WI38 (cell line): ENCODE measurements at regions not wholly inside any gene's neighbourhood (a gene's known extent, or its start where the extent isn't known, plus 50 kb on each side); places are given as distances from the start of the nearest gene placed in this dataset.

ENCODE experiments used
- H3K4me3 ChIP-seq: 2 replicates; pipeline ENCODE4 v1.5.1; 2011; ENCODE audit warnings: low read depth, mild to moderate bottlenecking, control low read depth, low read length
- TF ChIP-seq, protein P1 (sequence below): IDR thresholded peaks from 2 replicates; pipeline ENCODE4 v1.5.1; 2012; ENCODE audit warnings: low read depth, mild to moderate bottlenecking, control low read depth, low read length

DNA sequence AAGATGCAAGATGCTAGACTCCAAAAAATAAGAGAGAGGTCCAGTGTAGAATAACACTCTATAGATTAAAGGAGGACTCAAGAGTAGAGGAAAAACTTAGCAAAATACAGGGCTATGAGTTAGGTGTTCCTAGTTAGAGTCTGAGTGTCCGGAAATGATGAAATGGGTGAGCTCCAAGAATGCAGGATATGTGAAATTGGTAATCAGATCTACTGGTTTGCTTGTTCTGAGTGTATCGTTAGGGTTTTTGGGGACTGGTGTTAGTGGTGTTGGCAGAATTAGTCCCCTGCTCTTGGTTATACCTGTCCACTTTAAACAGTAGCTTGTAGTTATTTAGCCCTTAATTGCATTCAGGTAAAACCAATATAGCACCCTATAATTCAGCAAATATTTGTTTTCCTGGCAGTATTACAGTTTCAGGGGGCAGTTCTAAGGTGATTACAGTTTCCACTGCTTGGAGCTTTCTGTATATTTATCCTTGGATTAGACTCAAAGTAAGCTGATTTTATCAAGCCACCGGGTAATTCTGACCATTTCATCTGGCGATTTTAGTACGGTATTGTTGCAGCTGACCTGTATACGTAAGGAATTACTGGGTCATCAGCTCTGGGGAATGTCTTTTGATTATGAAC, 332.7 kb downstream of the CHRM3 start:
- no peak overlapping the region for H3K4me3 ChIP-seq

DNA sequence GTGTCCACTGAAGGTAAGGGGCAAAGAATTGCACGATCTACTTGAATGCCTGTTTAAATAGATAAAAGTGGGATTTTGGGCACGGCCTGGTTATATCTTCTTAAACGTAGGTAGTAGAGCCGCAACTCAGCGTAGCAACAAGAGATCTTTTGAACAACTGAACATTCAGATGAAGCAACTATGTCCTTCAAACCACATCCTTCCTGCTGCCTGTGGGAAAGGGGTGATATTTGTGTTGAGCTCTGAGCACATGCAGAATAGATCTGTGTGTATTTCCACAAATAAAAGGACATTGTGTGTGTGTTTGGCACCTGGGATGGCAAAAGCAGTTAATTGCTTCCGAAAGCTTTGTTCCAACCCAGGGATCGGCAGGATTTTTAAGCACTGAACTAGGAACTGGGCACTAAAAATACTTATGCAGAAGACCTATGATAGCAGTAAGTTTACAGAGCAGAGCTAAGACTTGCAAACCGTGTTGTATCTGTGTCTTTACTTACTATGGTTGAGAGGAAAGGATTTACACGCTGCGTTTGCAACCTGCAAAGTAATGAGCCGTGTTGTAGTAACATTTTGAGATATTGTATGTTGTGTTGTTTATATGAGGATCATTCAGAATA, 333.4 kb downstream of the CHRM3 start:
- H3K4me3 ChIP-seq, result no peak overlapping the region
- TF ChIP-seq, protein P1, sequence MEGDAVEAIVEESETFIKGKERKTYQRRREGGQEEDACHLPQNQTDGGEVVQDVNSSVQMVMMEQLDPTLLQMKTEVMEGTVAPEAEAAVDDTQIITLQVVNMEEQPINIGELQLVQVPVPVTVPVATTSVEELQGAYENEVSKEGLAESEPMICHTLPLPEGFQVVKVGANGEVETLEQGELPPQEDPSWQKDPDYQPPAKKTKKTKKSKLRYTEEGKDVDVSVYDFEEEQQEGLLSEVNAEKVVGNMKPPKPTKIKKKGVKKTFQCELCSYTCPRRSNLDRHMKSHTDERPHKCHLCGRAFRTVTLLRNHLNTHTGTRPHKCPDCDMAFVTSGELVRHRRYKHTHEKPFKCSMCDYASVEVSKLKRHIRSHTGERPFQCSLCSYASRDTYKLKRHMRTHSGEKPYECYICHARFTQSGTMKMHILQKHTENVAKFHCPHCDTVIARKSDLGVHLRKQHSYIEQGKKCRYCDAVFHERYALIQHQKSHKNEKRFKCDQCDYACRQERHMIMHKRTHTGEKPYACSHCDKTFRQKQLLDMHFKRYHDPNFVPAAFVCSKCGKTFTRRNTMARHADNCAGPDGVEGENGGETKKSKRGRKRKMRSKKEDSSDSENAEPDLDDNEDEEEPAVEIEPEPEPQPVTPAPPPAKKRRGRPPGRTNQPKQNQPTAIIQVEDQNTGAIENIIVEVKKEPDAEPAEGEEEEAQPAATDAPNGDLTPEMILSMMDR, result no peak

More for the DNA sequence above, 332.7 kb downstream of the CHRM3 start:
- TF ChIP-seq, protein P1, result no peak

DNA sequence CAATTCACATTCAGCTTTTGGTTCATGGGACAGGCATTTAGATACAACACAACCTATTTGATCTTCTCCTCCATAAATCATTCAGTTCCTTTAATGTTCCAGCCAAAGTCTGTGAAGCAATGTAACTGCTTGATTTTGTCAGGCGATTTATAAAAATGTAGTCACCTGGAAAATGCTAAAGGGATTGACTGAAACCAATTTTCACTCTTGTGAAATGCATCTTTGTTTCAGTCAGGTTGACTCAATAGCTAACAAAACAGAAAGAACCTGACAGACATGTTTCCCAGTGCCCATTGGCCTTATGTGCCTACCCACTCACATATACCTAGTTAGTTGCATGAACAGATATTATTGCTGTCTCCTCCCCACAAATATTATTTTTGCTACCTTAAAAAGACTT, 335.7 kb downstream of the CHRM3 start:
- TF ChIP-seq, protein P1, result no peak
- H3K4me3 ChIP-seq, result no peak overlapping the region

DNA sequence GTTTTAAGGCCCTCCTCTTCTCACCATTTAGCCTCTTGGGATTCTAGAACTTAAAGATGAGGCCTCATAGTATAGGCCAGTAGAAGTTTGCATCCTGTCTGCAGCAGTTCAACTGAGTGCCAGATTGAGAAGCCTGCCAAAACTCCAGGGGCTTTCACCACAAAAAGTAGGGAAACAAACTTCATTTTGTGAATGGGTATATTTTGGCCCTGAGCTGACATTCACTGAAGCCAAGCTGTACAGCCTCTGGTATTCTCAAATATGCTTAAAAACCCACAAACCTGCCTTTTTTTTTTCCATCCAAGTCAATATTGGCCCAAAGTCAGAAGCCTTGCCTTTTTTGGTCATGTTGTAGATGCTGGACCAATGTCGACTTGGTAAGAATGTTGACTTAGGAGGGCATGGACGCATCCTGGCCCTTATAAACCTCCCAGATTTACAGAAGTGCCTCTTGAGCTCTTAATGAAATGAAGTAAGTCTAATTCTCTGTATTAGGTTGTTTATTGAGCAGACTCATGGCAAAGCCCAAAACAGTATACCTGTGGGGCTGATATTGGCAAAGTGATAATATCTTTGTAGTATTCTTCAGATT, 337.5 kb downstream of the CHRM3 start:
- TF ChIP-seq, protein P1, result no peak
- H3K4me3 ChIP-seq, result no peak overlapping the region

DNA sequence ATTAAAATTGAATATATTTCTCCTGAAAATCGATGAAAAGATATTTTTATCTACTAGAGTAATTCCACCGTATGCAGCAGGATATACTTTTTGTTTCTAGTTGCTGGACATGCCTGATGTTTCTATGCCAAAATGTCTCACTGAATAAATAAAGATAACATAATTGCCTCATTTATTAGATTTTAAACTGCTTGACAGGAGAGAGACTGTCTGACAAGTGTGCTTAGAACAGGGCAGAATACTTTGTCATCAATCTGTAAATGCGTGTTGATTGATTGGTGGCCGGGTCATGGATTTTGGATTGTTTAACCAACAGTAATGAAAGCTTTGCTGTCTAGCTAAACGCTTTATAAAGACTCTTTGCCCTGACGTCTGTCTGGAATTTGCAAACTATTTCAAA, 339.0 kb downstream of the CHRM3 start:
- H3K4me3 ChIP-seq, result no peak overlapping the region
- TF ChIP-seq, protein P1, result no peak

DNA sequence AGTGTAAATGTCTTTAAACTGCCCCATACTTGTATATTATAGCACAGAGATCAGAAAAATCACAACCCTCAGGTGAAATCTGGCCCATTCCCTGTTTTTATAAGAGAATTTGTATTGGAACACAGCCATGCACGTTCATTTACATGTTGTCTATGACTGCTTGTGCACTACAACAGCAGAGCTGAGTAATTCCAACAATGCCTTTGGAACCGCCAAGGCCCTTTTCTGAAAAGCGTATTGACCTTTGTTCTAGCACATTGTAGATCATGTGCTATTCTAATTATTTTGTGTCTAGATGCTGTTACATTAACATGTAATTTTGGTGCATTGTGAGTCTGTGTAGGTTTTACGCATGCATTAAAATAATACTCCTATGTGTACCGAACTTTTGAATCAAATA, 339.6 kb downstream of the CHRM3 start:
- no peak overlapping the region for H3K4me3 ChIP-seq
- TF ChIP-seq, protein P1, result no peak

DNA sequence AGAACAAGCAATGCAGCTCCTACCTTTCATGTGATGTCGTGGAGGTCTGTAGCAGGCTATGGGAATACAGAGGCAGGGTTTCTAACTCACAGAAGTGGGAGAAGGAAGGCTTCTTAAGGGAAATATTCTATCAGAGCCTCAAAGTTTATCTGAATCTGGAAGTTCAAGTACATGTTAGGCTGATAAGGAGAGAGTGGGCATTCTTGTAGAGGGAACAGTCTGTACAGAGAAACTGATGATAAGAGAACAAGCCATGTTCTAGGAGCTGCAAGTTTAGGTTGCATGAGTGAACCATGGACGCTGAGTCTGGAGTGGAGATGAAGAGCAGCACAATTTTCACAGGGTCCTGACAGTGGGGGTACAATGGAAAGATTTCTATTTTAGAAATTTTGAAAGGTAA, 344.0 kb downstream of the CHRM3 start:
- TF ChIP-seq, protein P1, result no peak

More for the DNA sequence above, 344.0 kb downstream of the CHRM3 start:
- H3K4me3 ChIP-seq, result no peak overlapping the region
